Nephron progenitor cell (in vitro differentiated cells): ENCODE measurements at regions not wholly inside any gene's neighbourhood (a gene's known extent, or its start where the extent isn't known, plus 50 kb on each side); places are given as distances from the start of the nearest gene placed in this dataset.
A peak's percentile ranks its signal among the peaks of the same experiment; 100 is the strongest.

Experiments
- DNase-seq: peaks from one replicate; pipeline ENCODE4 v3.0.0; 2021
- H3K27ac Mint-ChIP-seq: 2 replicates; pipeline ENCODE4 v1.8.0; 2021; ENCODE audit warnings: mild to moderate bottlenecking, moderate library complexity, mixed read lengths
- H3K27me3 Mint-ChIP-seq: 2 replicates; pipeline ENCODE4 v1.8.0; 2021; ENCODE audit warnings: mild to moderate bottlenecking, low read depth, mixed read lengths; ENCODE audit not compliant: poor library complexity
- H3K36me3 Mint-ChIP-seq: 2 replicates; pipeline ENCODE4 v1.8.0; 2021; ENCODE audit warnings: low read depth, mixed read lengths
- H3K4me1 Mint-ChIP-seq: 2 replicates; pipeline ENCODE4 v1.8.0; 2021; ENCODE audit warnings: mixed read lengths
- H3K4me3 Mint-ChIP-seq: 2 replicates; pipeline ENCODE4 v1.8.0; 2021; ENCODE audit warnings: mild to moderate bottlenecking, moderate library complexity, mixed read lengths
- H3K9me3 Mint-ChIP-seq: 2 replicates; pipeline ENCODE4 v1.8.0; 2021; ENCODE audit warnings: mild to moderate bottlenecking, moderate library complexity, mixed read lengths
- TF ChIP-seq, protein P1 (sequence below): fragments of 200-600 bp; sonication (generic); IDR thresholded peaks from 2 replicates; pipeline ENCODE4 v1.5.0; 2021; ENCODE audit warnings: antibody characterized with exemption

DNA sequence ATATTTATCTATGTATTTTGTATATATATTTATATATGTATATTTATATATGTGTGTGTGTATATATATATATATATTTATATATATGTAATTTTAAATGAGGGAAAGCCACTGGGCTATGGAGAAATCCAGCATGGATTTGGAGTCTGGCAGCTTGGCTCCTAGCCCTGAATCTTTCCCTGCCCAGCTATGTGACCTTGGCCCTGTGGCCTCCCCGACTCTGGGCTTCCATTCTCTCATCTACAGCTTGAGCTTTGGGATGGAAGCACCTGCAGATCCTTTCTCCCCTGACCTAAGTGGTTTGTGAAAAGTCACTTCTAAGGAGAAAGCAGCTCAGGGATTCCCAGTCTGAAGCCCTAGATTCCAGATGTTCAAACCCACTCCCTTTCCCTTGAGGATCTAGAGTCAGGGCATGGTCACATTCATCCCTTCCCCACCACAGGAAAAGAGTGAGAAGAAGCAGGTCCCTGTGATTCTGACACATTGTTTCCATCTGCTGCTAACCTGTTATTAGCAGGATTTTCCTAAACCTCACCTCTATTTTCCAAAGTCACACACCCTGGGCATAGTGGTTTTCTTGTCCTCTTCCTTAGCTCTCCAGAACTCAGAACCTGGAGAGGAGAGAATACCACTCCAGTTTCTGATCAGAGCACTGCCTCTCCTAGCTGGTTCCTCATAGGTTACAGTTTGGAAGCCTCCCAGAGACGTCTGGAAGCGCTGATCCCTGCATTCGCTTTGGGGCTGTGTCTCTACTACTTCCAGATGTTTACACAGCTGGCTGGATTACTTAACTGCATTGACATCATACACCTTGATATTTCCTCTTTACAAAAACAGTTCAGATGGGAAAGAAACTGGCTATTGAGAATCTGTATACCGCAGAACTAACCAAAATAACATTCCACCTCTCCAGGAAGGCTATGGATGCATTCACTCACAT, 327.5 kb upstream of the ZMIZ1 start:
- TF ChIP-seq, protein P1, sequence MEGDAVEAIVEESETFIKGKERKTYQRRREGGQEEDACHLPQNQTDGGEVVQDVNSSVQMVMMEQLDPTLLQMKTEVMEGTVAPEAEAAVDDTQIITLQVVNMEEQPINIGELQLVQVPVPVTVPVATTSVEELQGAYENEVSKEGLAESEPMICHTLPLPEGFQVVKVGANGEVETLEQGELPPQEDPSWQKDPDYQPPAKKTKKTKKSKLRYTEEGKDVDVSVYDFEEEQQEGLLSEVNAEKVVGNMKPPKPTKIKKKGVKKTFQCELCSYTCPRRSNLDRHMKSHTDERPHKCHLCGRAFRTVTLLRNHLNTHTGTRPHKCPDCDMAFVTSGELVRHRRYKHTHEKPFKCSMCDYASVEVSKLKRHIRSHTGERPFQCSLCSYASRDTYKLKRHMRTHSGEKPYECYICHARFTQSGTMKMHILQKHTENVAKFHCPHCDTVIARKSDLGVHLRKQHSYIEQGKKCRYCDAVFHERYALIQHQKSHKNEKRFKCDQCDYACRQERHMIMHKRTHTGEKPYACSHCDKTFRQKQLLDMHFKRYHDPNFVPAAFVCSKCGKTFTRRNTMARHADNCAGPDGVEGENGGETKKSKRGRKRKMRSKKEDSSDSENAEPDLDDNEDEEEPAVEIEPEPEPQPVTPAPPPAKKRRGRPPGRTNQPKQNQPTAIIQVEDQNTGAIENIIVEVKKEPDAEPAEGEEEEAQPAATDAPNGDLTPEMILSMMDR: no peak
- peak overlapping the region; percentile 36 for H3K27ac Mint-ChIP-seq
- H3K27me3 Mint-ChIP-seq: peaks cover 17% of the 10 kb centered on the region
- peaks cover 63% of the 10 kb centered on the region for H3K4me1 Mint-ChIP-seq
- no peaks in the 10 kb centered on the region for H3K36me3 Mint-ChIP-seq
- DNase-seq: no peak
- no peak overlapping the region for H3K4me3 Mint-ChIP-seq
- no peaks in the 10 kb centered on the region for H3K9me3 Mint-ChIP-seq

DNA sequence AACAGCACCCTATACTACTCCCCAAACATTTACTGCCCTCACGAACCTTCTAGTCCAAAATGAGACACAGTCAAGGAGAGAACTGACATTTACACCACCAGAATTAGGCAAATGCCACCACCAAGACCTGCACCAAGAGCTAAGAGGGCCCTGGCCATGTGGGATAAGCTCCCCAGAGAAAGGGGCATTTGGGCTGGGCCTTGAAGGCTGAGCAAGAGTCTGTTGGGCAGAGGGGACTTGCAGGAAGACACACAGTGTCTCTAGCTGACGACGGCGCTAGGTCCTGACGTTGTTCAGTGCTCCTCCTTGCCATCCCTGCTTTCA, 326.4 kb upstream of the ZMIZ1 start:
- no peak overlapping the region for H3K27ac Mint-ChIP-seq
- TF ChIP-seq, protein P1: no peak
- DNase-seq: no peak
- no peaks in the 10 kb centered on the region for H3K9me3 Mint-ChIP-seq
- peaks cover 22% of the 10 kb centered on the region for H3K27me3 Mint-ChIP-seq
- H3K4me3 Mint-ChIP-seq: no peak overlapping the region
- peaks cover 74% of the 10 kb centered on the region for H3K4me1 Mint-ChIP-seq
- no peaks in the 10 kb centered on the region for H3K36me3 Mint-ChIP-seq

DNA sequence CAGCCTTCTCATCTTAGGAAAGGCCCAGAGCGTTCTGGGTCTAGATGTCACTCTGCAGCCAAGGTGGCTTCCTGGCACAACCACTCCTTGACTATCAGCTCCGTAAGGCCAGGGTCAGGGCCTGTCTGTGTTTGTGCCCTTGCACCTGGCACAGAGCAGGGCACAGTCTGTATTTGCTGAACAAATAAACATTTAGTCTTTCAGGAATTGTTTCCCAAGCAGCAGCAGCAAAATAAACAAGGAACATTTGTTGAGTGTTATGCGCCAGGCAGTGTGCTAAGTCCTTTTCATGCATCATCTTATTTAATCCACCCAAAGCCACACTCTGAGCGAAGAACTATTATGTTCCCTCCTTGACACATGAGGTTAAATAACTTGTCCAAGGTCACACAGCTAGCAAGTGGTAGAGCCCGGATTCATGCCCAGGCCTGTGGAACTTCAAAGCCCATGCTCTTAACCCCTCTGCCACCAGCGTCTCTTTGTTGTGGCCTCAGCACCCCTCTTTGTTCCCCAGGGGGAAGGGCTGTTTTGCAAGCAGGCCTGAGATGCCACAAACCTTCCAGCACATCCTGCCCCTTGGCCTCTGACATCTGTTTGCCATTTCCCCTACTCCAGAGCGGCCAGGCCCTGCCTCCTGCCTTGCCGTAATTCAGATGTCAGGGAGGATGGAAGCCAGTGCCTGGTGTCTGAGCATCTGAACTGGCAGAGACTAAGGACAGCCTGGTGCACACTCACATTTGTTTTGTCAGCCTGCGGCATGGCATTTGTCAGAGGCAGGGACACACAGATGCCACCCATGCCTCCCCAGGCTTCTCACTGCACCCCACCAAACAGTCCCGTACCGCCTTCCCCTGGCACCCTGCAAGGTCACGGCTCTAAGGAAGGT, 325.8 kb upstream of the ZMIZ1 start:
- H3K27ac Mint-ChIP-seq: peak overlapping the region; percentile 95
- H3K36me3 Mint-ChIP-seq: no peaks in the 10 kb centered on the region
- H3K9me3 Mint-ChIP-seq: no peaks in the 10 kb centered on the region
- TF ChIP-seq, protein P1: no peak
- H3K4me1 Mint-ChIP-seq: peaks cover 81% of the 10 kb centered on the region
- DNase-seq: peak; percentile 60
- peaks cover 28% of the 10 kb centered on the region for H3K27me3 Mint-ChIP-seq
- H3K4me3 Mint-ChIP-seq: no peak overlapping the region

DNA sequence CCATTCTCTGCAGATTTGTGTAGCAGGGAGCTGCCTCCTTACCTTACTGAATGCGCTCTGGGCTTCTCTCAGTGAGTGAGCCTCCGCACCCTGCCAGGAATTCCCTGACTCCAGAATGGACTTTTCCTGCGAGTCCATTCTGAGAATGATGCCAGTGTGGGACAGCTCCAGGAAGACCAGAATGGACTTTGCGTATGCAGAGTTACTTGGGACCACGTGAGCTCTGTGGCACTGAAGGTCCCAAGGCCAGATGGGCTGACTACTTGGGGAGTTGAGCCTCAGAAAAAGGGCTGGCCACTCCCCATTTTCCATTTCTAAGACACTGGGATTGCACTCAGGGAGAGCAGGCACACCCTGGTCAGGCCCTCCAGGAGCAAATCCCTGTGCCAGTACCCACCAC, 324.7 kb upstream of the ZMIZ1 start:
- no peak overlapping the region for H3K4me3 Mint-ChIP-seq
- H3K4me1 Mint-ChIP-seq: peaks cover 84% of the 10 kb centered on the region
- H3K27ac Mint-ChIP-seq: peak overlapping the region; percentile 31
- TF ChIP-seq, protein P1: no peak
- H3K9me3 Mint-ChIP-seq: no peaks in the 10 kb centered on the region
- DNase-seq: no peak
- H3K36me3 Mint-ChIP-seq: no peaks in the 10 kb centered on the region
- H3K27me3 Mint-ChIP-seq: peaks cover 22% of the 10 kb centered on the region

DNA sequence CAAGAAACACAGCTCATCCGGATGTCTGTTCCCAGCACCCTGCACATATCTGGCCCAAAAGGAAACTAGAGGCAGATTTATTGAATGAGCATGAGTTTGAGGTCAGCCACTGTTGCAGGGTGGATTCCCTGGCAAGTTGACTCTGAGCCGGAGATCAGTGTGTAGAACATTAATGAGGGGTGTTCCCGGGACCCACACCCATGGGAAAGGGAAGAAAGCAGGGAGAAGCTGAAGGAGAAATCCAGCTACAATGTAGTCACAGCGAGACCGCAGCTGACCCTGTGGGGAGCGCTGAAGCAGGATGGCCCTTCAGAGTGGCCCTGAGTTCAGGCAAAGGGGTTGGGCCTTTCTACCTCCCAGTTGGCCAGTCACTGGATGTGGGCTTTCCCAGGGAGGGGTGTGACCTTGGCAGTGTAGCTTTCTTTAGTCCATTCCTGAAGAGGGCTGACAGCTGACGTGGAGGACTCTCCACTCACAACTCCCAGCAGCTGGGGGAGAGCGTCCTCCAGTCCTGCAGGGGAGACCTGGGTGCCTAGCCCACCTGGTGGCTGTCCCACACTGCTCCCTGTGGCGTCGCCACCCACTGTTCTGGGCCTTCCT, 324.2 kb upstream of the ZMIZ1 start:
- DNase-seq: no peak
- Mint-ChIP-seq H3K27me3 (peaks cover 22% of the 10 kb centered on the region), H3K4me1 (peaks cover 82% of the 10 kb centered on the region), H3K9me3 (no peaks in the 10 kb centered on the region), H3K27ac (peak overlapping the region; percentile 31), H3K4me3 (no peak overlapping the region), H3K36me3 (no peaks in the 10 kb centered on the region)
- TF ChIP-seq, protein P1: no peak
